HCT116 (cell line): ENCODE measurements at regions not wholly inside any gene's neighbourhood (a gene's known extent, or its start where the extent isn't known, plus 50 kb on each side); places are given as distances from the start of the nearest gene placed in this dataset.

Source experiments
- ATAC-seq: fragments of 200-7000 bp; cut with Tn5 transposase; 2 replicates; pipeline ENCODE4 v1.9.1; 2020; ENCODE audit warnings: mild to moderate bottlenecking, moderate library complexity
- BruUV-seq: library from RNA; stranded (reverse); fragments of 400-500 nt; replicated peaks from 2 replicates; lab custom pipeline; 2021; lab: Mats Ljungman, UMichigan
- CTCF ChIA-PET: fragments of 300-600 bp; sonication (Branson Sonifier 250); formaldehyde crosslinking; loops from one replicate; lab custom pipeline; 2021; ENCODE audit warnings: antibody characterized with exemption; lab: Charles Lee
- POLR2A ChIA-PET: fragments of 300-600, 350-600 bp; sonication (Branson Sonifier 250); formaldehyde crosslinking; loops from one replicate; lab custom pipeline; 2021; ENCODE audit warnings: antibody characterized with exemption; lab: Charles Lee
- RAD21 ChIA-PET, 2 experiments: fragments of 300-600 bp; sonication (Branson Sonifier 250); formaldehyde crosslinking; loops; one replicate each; lab custom pipeline; 2023; ENCODE audit warnings: low total read pairs in 2 of 2; ENCODE audit not compliant: uncharacterized antibody in 2 of 2, unreplicated experiment in 2 of 2, low non-redundant PET in 1 of 2; lab: Charles Lee
- DNase-seq: peaks from one replicate; pipeline ENCODE4 v3.0.0-alpha.2; 2010; ENCODE audit warnings: low read depth, low spot score
- H2AFZ ChIP-seq: fragments of 200-600 bp; shearing (Covaris generic), sonication (generic); 2 replicates; pipeline ENCODE4 v1.6.1; 2017; ENCODE audit warnings: low read depth, mixed run types, mixed read lengths, antibody characterized with exemption, low read length; ENCODE audit not compliant: poor library complexity, severe bottlenecking
- H3K27ac ChIP-seq: 2 replicates; pipeline ENCODE4 v1.5.1; 2012; ENCODE audit warnings: low read depth, low read length
- H3K27me3 ChIP-seq: fragments of 200-600 bp; sonication (generic); 2 replicates; pipeline ENCODE4 v1.6.1; 2016; ENCODE audit warnings: mixed run types, low read length, mixed read lengths; ENCODE audit not compliant: insufficient read depth
- H3K36me3 ChIP-seq, 2 experiments: fragments of 200-500 bp in 1 of 2; fragments of 200-600 bp in 1 of 2; sonication (Bioruptor generic) in 1 of 2; sonication (generic) in 1 of 2; 2 replicates each; pipeline versions ENCODE4 v1.5.1 to v1.6.1; 2014 to 2016; ENCODE audit warnings: low read length in 2 of 2, inconsistent platforms in 1 of 2, mixed read lengths in 1 of 2, mixed run types in 1 of 2; ENCODE audit not compliant: insufficient read depth in 2 of 2, control insufficient read depth in 1 of 2
- H3K4me1 ChIP-seq, 2 experiments: fragments of 200-600 bp in 1 of 2; sonication (generic) in 1 of 2; 2 replicates each; pipeline versions ENCODE4 v1.5.1 to v1.6.1; 2012 to 2017; ENCODE audit warnings: low read length in 2 of 2, inconsistent platforms in 1 of 2, mild to moderate bottlenecking in 1 of 2, mixed read lengths in 1 of 2, mixed run types in 1 of 2, moderate library complexity in 1 of 2; ENCODE audit not compliant: insufficient read depth in 2 of 2, control insufficient read depth in 1 of 2
- H3K4me2 ChIP-seq: fragments of 200-600 bp; sonication (generic); 2 replicates; pipeline ENCODE4 v1.6.1; 2017; ENCODE audit warnings: mixed run types, low read length, mixed read lengths
- H3K4me3 ChIP-seq, 2 experiments: fragments of 200-600 bp in 1 of 2; sonication (generic) in 1 of 2; replicated peaks in 1 of 2; 2 replicates each; pipeline ENCODE4 v1.5.1; 2011 to 2016; ENCODE audit warnings: low read length in 2 of 2, control low read depth in 1 of 2, low read depth in 1 of 2, mild to moderate bottlenecking in 1 of 2, mixed read lengths in 1 of 2, mixed run types in 1 of 2
- H3K79me2 ChIP-seq: fragments of 200-600 bp; sonication (generic); 2 replicates; pipeline ENCODE4 v1.6.1; 2017; ENCODE audit warnings: mild to moderate bottlenecking, mixed run types, low read length, moderate library complexity, mixed read lengths; ENCODE audit not compliant: insufficient read depth
- H3K9ac ChIP-seq: fragments of 200-600 bp; sonication (generic); 2 replicates; pipeline ENCODE4 v1.6.1; 2016; ENCODE audit warnings: low read length, mixed read lengths
- H3K9me2 ChIP-seq: fragments of 200-600 bp; sonication (generic), shearing (Covaris generic); 2 replicates; pipeline ENCODE4 v1.6.1; 2017; ENCODE audit warnings: mixed run types, mild to moderate bottlenecking, moderate library complexity; ENCODE audit not compliant: insufficient read depth
- H3K9me3 ChIP-seq, 2 experiments: fragments of 200-500 bp in 1 of 2; fragments of 200-600 bp in 1 of 2; sonication (Bioruptor generic) in 1 of 2; sonication (generic) in 1 of 2; 2 replicates each; pipeline ENCODE4 v1.6.1; 2014 to 2017; ENCODE audit warnings: low read length in 2 of 2, mixed read lengths in 2 of 2, inconsistent platforms in 1 of 2, low read depth in 1 of 2, mild to moderate bottlenecking in 1 of 2, mixed run types in 1 of 2, moderate library complexity in 1 of 2; ENCODE audit not compliant: control insufficient read depth in 1 of 2, insufficient read depth in 1 of 2
- H4K20me1 ChIP-seq: fragments of 200-600 bp; sonication (generic), shearing (Covaris generic); 2 replicates; pipeline ENCODE4 v1.6.1; 2017; ENCODE audit warnings: mixed run types, mild to moderate bottlenecking, moderate library complexity; ENCODE audit not compliant: insufficient read depth
- ATF3 ChIP-seq: IDR thresholded peaks from 2 replicates; pipeline ENCODE4 v1.6.1; 2012
- CBX3 ChIP-seq: IDR thresholded peaks from 2 replicates; pipeline ENCODE4 v1.6.1; 2012; ENCODE audit warnings: low read depth
- CEBPB ChIP-seq: IDR thresholded peaks from 2 replicates; pipeline ENCODE4 v1.6.1; 2012; ENCODE audit warnings: low read depth
- CTCF ChIP-seq, 3 experiments: fragments of 200-600 bp in 1 of 3; sonication (generic) in 1 of 3; IDR thresholded peaks in 2 of 3; conservative IDR thresholded peaks in 1 of 3; 2 replicates each; pipeline ENCODE4 v1.5.1; 2012 to 2017; ENCODE audit warnings: low read depth in 2 of 3, low read length in 2 of 3, antibody characterized with exemption in 1 of 3, borderline replicate concordance in 1 of 3, control low read depth in 1 of 3, mild to moderate bottlenecking in 1 of 3, mixed read lengths in 1 of 3, mixed run types in 1 of 3, moderate library complexity in 1 of 3; ENCODE audit not compliant: insufficient read depth in 1 of 3
- EGR1 ChIP-seq: IDR thresholded peaks from 2 replicates; pipeline ENCODE4 v1.6.1; 2012; ENCODE audit warnings: low read depth
- ELF1 ChIP-seq: IDR thresholded peaks from 2 replicates; pipeline ENCODE4 v1.6.1; 2012; ENCODE audit warnings: low read depth, borderline replicate concordance
- EZH2 ChIP-seq: fragments of 200-600 bp; sonication (generic); IDR thresholded peaks from 2 replicates; pipeline ENCODE4 v1.6.1; 2017; ENCODE audit warnings: antibody characterized with exemption, mixed run types
- FOSL1 ChIP-seq: IDR thresholded peaks from 2 replicates; pipeline ENCODE4 v1.6.1; 2012; ENCODE audit warnings: low read depth
- MAX ChIP-seq: IDR thresholded peaks from 2 replicates; pipeline ENCODE4 v1.6.1; 2012
- POLR2A ChIP-seq: IDR thresholded peaks from 2 replicates; pipeline ENCODE4 v1.7.0; 2011; ENCODE audit warnings: borderline replicate concordance; ENCODE audit not compliant: insufficient read depth, insufficient read length; ENCODE audit errors: extremely low read depth
- POLR2AphosphoS5 ChIP-seq: IDR thresholded peaks from 2 replicates; pipeline ENCODE4 v1.6.1; 2011; ENCODE audit warnings: mild to moderate bottlenecking, low read depth, low read length, moderate library complexity
- RAD21 ChIP-seq: IDR thresholded peaks from 2 replicates; pipeline ENCODE4 v1.6.1; 2012; ENCODE audit warnings: low read depth, mild to moderate bottlenecking
- REST ChIP-seq: IDR thresholded peaks from 2 replicates; pipeline ENCODE4 v1.6.1; 2012; ENCODE audit warnings: low read depth
- SIN3A ChIP-seq: IDR thresholded peaks from 2 replicates; pipeline ENCODE4 v1.6.1; 2012; ENCODE audit warnings: low read depth
- SP1 ChIP-seq: IDR thresholded peaks from 2 replicates; pipeline ENCODE4 v1.6.1; 2012; ENCODE audit warnings: low read depth
- SRF ChIP-seq: IDR thresholded peaks from 2 replicates; pipeline ENCODE4 v1.6.1; 2012; ENCODE audit warnings: low read depth
- TCF7L2 ChIP-seq: IDR thresholded peaks from 2 replicates; pipeline ENCODE4 v1.7.0; 2011; ENCODE audit warnings: borderline replicate concordance, inconsistent platforms; ENCODE audit not compliant: insufficient read depth, insufficient read length; ENCODE audit errors: extremely low read depth
- YY1 ChIP-seq: IDR thresholded peaks from 2 replicates; pipeline ENCODE4 v1.6.1; 2011; ENCODE audit warnings: low read length, low read depth, moderate library complexity, mild to moderate bottlenecking; ENCODE audit not compliant: insufficient replicate concordance; ENCODE audit errors: extremely low read depth
- intact Hi-C: fragments of 100-400 bp; cut with micrococcal nuclease; formaldehyde crosslinking; loops from 2 replicates; pipeline ENCODE4 v1.10.0; 2022

GRCh38 chrY:12546746-12547420 is 154.1 kb upstream of the USP9Y start (continued):
- TF ChIP-seq EZH2 = no peak
- TF ChIP-seq ATF3 = no peak

GRCh38 chrY:12552471-12553283 is 148.4 kb upstream of the USP9Y start:
- ATAC-seq (no peak), DNase-seq (no peak)
- H3K27me3 ChIP-seq = no peaks in the 10 kb centered on the region
- ChIA-PET POLR2A (no interaction called here), RAD21 (no interaction called here), CTCF (no interaction called here)
- H3K36me3 ChIP-seq = no peaks in the 10 kb centered on the region
- no peak overlapping the region for H2AFZ ChIP-seq
- no peaks in the 10 kb centered on the region for H3K9me3 ChIP-seq
- no peak overlapping the region for H3K4me3 ChIP-seq
- intact Hi-C loops = no loop called here
- TF ChIP-seq REST = no peak
- TF ChIP-seq POLR2A = no peak
- TF ChIP-seq EZH2 = no peak
- TF ChIP-seq SRF = no peak
- no peak for TF ChIP-seq CBX3
- no peak for TF ChIP-seq RAD21
- no peak for TF ChIP-seq CTCF (IDR thresholded peaks at IDR 0.05 in 2 of 3, conservative IDR thresholded peaks at IDR 0.05 in 1 of 3; ENCODE audit: borderline replicate concordance in 1 of 3, insufficient read depth in 1 of 3, low read depth in 2 of 3, low read length in 2 of 3)
- no peak for TF ChIP-seq EGR1
- no peak for TF ChIP-seq CEBPB
- no peak for TF ChIP-seq POLR2AphosphoS5
- TF ChIP-seq FOSL1 = no peak
- TF ChIP-seq TCF7L2 = no peak
- TF ChIP-seq ELF1 = no peak
- TF ChIP-seq SP1 = no peak
- TF ChIP-seq SIN3A = no peak
- no peak for TF ChIP-seq MAX
- TF ChIP-seq YY1 = no peak
- no peak overlapping the region for H3K27ac ChIP-seq
- BruUV-seq = no TSS peak
- H3K79me2 ChIP-seq = no peaks in the 10 kb centered on the region
- H3K9me2 ChIP-seq = no peaks in the 10 kb centered on the region
- no peaks in the 10 kb centered on the region for H3K4me1 ChIP-seq
- no peak overlapping the region for H3K4me2 ChIP-seq
- H4K20me1 ChIP-seq = no peaks in the 10 kb centered on the region
- H3K9ac ChIP-seq = no peak overlapping the region
